Osteocyte (in vitro differentiated cells): ENCODE measurements at regions not wholly inside any gene's neighbourhood (a gene's known extent, or its start where the extent isn't known, plus 50 kb on each side); places are given as distances from the start of the nearest gene placed in this dataset.
A peak's percentile ranks its signal among the peaks of the same experiment; 100 is the strongest.
"Not testable (repeated sequence)": the region's sequence is repeated elsewhere in the genome, so short reads cannot be mapped to it uniquely, and the experiment has no call there.

Experiments used
- DNase-seq: peaks from one replicate; pipeline ENCODE4 v3.0.0; 2021; ENCODE audit warnings: mixed read lengths; ENCODE audit not compliant: unreplicated experiment; ENCODE audit errors: extremely low spot score
- H3K27ac Mint-ChIP-seq: one replicate; pipeline ENCODE4 v1.8.0; 2021; ENCODE audit warnings: mild to moderate bottlenecking, mixed read lengths; ENCODE audit not compliant: unreplicated experiment
- H3K27me3 Mint-ChIP-seq: one replicate; pipeline ENCODE4 v1.8.0; 2021; ENCODE audit warnings: mixed read lengths; ENCODE audit not compliant: unreplicated experiment
- H3K36me3 Mint-ChIP-seq: one replicate; pipeline ENCODE4 v1.8.0; 2021; ENCODE audit warnings: mixed read lengths; ENCODE audit not compliant: unreplicated experiment
- H3K4me1 Mint-ChIP-seq: one replicate; pipeline ENCODE4 v1.8.0; 2021; ENCODE audit warnings: mixed read lengths; ENCODE audit not compliant: unreplicated experiment
- H3K4me3 Mint-ChIP-seq: one replicate; pipeline ENCODE4 v1.8.0; 2021; ENCODE audit warnings: mild to moderate bottlenecking, moderate library complexity, mixed read lengths; ENCODE audit not compliant: unreplicated experiment
- H3K9me3 Mint-ChIP-seq: one replicate; pipeline ENCODE4 v1.8.0; 2021; ENCODE audit warnings: mixed read lengths; ENCODE audit not compliant: unreplicated experiment
- TF ChIP-seq, protein P1 (sequence below): fragments of 200-600 bp; sonication (generic); IDR thresholded peaks from 2 replicates; pipeline ENCODE4 v1.5.0; 2021; ENCODE audit warnings: antibody characterized with exemption, mild to moderate bottlenecking, moderate library complexity

DNA sequence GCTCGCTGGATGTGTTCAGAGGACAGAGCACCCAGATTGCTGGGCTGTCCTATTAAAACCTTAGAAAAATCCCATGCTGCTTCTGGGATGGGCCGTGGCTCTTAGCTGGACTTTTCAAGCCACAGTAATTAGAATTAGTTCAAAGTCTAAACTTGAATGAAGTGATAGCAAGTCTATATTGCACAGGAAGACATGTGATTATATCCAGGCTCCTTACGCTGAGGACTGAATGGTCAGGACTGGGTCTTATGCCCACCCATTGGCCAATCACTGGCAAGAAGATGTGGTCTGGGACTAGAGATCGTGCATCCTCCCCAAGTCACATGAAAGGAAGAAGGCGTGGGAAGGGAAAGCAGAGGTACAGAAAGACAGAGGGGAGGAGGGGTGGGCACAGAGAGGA, 227.6 kb downstream of the FAM43A start:
- H3K4me1 Mint-ChIP-seq = no peaks in the 10 kb centered on the region
- peaks cover 1% of the 10 kb centered on the region for H3K9me3 Mint-ChIP-seq
- no peak overlapping the region for H3K27ac Mint-ChIP-seq
- DNase-seq = no peak
- no peak overlapping the region for H3K4me3 Mint-ChIP-seq
- peaks cover 27% of the 10 kb centered on the region for H3K27me3 Mint-ChIP-seq
- TF ChIP-seq, protein P1, sequence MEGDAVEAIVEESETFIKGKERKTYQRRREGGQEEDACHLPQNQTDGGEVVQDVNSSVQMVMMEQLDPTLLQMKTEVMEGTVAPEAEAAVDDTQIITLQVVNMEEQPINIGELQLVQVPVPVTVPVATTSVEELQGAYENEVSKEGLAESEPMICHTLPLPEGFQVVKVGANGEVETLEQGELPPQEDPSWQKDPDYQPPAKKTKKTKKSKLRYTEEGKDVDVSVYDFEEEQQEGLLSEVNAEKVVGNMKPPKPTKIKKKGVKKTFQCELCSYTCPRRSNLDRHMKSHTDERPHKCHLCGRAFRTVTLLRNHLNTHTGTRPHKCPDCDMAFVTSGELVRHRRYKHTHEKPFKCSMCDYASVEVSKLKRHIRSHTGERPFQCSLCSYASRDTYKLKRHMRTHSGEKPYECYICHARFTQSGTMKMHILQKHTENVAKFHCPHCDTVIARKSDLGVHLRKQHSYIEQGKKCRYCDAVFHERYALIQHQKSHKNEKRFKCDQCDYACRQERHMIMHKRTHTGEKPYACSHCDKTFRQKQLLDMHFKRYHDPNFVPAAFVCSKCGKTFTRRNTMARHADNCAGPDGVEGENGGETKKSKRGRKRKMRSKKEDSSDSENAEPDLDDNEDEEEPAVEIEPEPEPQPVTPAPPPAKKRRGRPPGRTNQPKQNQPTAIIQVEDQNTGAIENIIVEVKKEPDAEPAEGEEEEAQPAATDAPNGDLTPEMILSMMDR = no peak
- H3K36me3 Mint-ChIP-seq = peaks cover under 1% of the 10 kb centered on the region

DNA sequence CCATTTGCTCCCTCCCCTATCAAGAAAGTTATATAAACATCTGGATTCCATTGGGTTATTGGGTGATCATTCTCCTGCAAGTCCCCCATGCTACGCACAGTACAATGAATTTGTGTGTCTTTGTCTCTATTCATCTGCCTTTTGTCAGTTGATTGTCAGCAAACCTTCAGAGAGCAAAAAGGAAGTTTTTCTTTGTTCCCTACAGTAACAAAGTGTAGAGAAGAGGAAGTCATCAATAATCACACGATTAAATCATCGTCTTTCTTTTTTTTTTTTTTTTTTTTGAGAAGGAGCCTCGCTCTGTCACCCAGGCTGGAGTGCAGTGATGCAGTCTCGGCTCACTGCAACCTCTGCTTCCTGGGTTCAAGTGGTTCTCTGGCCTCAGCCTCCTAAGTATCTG, 239.2 kb downstream of the FAM43A start:
- not testable (repeated sequence) for H3K9me3 Mint-ChIP-seq, H3K36me3 Mint-ChIP-seq, H3K27me3 Mint-ChIP-seq, H3K27ac Mint-ChIP-seq, DNase-seq, H3K4me3 Mint-ChIP-seq
- peaks cover 22% of the 10 kb centered on the region for H3K4me1 Mint-ChIP-seq

DNA sequence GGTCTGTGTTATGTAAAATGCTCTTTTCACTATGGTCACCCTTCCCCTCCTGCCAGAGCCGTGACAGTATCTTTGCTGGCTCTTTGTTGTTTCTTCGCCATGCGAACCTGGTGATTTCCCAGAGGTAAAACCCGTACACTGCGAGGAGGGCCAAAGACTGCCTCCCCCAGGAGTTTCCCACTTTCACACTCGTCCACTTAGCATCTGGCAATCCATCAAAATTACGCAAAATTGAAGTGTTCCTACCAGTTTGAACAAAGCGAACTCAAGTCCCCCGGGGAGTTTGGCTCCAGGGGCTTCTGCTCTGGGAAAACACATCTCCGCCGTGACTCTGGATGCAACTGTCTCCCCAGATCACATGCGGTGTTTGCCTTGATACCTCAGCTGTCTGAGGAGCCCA, 239.9 kb downstream of the FAM43A start:
- Mint-ChIP-seq H3K4me1 (peaks cover 29% of the 10 kb centered on the region), H3K9me3 (no peaks in the 10 kb centered on the region), H3K4me3 (no peak overlapping the region), H3K27me3 (no peaks in the 10 kb centered on the region), H3K27ac (no peak overlapping the region), H3K36me3 (no peaks in the 10 kb centered on the region)
- no peak for DNase-seq
- TF ChIP-seq, protein P1 = no peak

DNA sequence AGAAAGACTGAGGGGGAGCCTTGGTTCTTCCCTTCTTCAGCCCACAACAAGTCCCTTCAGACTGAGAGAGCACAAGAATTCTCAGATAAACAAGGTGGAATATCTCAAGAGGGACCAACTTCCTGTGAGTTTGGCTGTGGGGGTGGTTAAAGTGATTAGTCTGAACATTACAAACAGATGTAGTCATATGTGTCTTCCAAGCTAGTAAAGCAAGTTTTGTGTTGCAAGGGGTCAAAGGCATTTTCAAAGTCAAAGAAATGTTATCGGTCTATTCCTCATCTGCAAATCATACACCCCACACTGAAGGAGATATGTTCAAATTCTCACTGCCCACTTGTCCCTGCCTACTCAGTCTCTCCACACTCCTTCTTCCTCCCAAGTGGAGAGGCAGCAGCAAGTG, 242.5 kb downstream of the FAM43A start:
- Mint-ChIP-seq H3K4me3 (no peak overlapping the region), H3K4me1 (peaks cover 41% of the 10 kb centered on the region), H3K9me3 (peaks cover 3% of the 10 kb centered on the region), H3K27me3 (no peaks in the 10 kb centered on the region), H3K36me3 (no peaks in the 10 kb centered on the region), H3K27ac (no peak overlapping the region)
- TF ChIP-seq, protein P1 = no peak
- no peak for DNase-seq

DNA sequence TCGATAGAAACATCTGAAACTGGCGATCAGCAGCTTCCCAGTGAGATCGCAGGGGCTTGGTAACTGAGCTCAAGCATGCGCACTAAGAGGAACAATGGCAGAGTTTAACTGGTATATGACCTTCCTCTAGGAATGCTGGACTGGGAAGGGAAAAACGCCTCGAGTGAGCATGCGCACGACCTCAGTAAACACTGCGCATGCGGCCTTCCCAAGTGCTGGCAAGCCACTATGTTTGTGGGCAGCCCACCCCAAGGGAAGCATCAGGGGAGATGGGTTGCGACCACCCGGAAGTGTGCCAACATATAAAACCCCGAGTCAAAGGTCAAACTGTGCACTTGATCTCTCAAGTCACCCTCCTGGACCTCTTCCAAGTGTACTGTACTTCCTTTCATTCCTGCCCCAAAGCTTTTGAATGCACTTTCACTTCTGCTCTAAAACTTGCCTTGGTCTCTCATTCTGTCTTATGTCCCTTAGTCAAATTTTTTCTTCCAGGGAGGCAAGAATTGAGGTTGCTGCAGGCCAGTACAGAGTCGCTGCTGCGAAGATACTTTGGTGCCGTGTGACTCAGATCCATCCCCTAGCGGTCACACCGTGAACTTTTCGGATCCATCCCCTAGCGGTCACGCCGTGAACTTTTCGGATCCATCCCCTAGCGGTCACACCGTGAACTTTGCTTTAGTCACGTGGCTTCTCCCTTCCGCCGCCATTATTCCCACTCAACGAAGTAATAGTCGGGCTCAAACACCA, 243.3 kb downstream of the FAM43A start:
- no peak for DNase-seq
- Mint-ChIP-seq H3K9me3 (peaks cover 3% of the 10 kb centered on the region), H3K4me1 (peaks cover 41% of the 10 kb centered on the region), H3K27me3 (peaks cover 2% of the 10 kb centered on the region), H3K27ac (no peak overlapping the region), H3K36me3 (no peaks in the 10 kb centered on the region), H3K4me3 (no peak overlapping the region)
- TF ChIP-seq, protein P1 = peak; percentile 43

DNA sequence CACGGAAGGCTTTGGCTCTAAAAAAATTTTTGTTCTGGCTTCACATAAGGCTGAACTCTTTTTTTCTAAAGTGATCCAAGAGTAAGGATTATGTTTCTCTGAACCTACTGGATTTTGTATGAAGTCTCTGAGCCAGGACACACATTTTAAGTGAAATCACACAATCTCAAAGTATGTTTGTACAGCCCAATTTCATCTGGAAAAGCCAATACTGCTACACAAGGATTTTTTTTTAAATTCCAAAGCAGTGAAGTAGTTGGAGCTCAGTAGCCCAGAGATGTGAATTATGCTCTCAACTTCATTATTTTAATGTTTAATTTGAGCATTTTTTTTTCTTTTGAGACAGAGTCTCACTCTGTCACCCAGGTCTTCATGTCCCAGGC, 243.9 kb downstream of the FAM43A start:
- TF ChIP-seq, protein P1 = no peak
- Mint-ChIP-seq H3K27ac (no peak overlapping the region), H3K4me3 (no peak overlapping the region), H3K36me3 (no peaks in the 10 kb centered on the region), H3K27me3 (peaks cover 2% of the 10 kb centered on the region), H3K9me3 (peaks cover 3% of the 10 kb centered on the region), H3K4me1 (peaks cover 41% of the 10 kb centered on the region)
- DNase-seq = no peak
